Colon (tissue), 2 donors: ENCODE measurements at regions not wholly inside any gene's neighbourhood (a gene's known extent, or its start where the extent isn't known, plus 50 kb on each side); places are given as distances from the start of the nearest gene placed in this dataset.
A peak's percentile ranks its signal among the peaks of the same experiment; 100 is the strongest.

Source experiments
- FAIRE-seq: peaks from 2 replicates; lab custom pipeline; 2012; peaks lifted over from hg19 to GRCh38; lab: Jason Lieb, UNC
- donor health status: control.
- donor health status: control.

DNA sequence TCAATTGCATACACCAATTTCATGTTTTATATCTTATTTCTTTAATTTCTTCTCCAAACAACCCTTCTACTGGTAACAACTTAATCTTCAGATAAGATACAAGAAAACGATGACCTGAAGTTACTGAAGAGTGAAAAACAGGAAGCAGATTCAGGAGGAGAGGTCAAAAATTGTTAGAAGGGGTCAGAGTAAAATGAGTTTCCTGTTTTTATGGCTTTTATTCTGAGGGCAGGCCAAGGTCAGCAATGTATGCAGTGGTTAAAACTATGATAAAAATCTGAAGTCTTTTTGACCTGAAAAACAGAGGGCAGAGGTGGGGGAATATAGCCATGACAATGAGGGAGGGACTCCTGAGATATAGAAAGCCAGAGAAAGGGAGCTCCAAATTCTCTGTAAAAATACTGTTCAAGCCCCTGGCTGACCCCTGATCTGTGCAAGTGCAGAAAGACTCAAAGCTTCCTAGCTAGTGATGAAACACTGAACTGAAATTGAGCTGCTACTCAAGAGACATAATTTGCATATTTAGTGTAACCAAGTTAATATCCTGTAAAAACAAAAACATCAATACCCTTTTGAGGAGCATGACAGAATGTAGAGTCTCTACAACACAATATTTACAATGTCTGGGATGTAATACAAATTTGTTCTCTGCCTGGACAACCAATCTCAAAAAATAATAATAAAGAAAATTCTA, 514.3 kb upstream of the SEL1L start:
- FAIRE-seq = no peak

GRCh38 chr14:82052778-82053177, 519.1 kb upstream of the SEL1L start:
- no peak for FAIRE-seq

- no peak for FAIRE-seq
Observed at GRCh38 chr14:82055515-82056115, 522.0 kb upstream of the SEL1L start.

GRCh38 chr14:82060219-82060618, 526.6 kb upstream of the SEL1L start:
- FAIRE-seq = no peak

DNA sequence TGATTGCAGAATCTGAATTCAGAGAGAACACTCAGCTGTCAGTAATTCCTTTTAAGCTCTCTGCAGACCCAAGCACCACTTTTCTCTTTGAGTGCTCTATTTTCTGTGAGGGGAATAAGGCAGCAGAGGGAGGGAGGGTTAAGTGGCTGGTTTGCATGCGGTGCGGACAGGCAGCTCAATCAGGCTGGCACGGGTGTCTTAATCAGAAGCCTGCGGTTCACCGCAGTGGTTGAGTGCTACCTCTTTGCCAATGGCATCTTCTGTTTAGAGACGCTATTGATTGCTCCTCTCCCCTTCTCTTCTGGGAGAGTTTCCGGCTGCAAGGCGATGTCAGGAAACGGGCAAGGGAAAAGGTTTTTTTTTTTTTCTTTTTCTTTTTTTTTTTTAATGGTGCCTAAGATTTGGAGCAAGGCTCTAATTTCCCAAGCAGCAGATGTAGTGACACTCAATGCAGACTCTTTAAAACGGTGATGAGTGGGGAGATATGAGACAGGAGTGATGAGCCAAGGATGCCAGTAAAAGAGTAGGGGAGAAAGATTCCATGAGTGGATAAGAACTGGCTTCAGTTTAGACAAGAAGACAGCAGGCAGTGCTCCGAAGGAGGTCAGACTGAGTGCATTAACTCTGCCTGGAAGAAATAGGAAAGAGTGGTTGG, 533.7 kb upstream of the SEL1L start:
- FAIRE-seq = no peak

- no peak for FAIRE-seq
Observed at GRCh38 chr14:82070040-82070439, 536.4 kb upstream of the SEL1L start.

GRCh38 chr14:82070753-82071152, 537.1 kb upstream of the SEL1L start:
- FAIRE-seq = no peak

- FAIRE-seq = no peak
Observed at GRCh38 chr14:82073547-82073946, 539.9 kb upstream of the SEL1L start.

GRCh38 chr14:82075566-82075965, 541.9 kb upstream of the SEL1L start:
- no peak for FAIRE-seq

DNA sequence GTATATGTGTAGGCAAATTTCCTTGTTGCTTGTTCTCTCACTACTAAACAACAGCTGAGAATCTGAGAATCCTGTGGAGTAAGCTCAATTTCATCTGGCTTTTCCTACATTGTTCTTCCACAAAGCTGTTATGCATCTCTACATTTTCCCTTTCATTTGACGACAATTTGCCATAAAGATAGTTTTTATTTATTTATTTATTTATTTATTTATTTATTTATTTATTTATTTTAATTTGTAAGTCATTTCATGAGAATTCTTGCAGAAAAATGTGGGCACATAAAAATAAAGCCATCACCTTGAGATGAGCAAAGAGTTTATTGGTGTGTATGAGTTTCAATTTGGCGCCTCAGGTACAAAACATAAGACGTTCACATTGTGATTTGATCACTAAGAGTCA, 545.9 kb upstream of the SEL1L start:
- FAIRE-seq = no peak

- no peak for FAIRE-seq
Observed at GRCh38 chr14:82080370-82080769, 546.7 kb upstream of the SEL1L start.

DNA sequence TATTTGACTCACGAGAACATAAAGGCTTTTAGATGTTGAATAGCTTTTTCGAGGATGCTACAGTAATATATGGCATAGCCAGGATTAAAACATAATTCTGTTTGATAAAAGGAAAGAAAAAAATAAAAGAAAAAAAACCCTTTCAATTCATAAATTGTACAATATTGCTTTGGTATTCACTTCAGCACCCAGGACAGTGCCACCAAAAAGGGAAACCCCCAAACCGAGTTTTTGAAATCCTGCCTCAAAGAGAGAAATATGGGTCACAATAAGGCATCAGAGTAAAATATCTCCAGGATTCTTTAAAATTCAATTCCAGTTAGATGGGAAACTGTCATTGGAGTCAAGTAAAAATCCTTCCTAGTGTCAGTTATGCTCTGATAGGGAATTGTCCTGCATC, 551.2 kb upstream of the SEL1L start:
- no peak for FAIRE-seq

GRCh38 chr14:82091097-82091496, 557.4 kb upstream of the SEL1L start:
- FAIRE-seq = no peak

GRCh38 chr14:82094829-82095345, 561.2 kb upstream of the SEL1L start:
- FAIRE-seq = no peak

DNA sequence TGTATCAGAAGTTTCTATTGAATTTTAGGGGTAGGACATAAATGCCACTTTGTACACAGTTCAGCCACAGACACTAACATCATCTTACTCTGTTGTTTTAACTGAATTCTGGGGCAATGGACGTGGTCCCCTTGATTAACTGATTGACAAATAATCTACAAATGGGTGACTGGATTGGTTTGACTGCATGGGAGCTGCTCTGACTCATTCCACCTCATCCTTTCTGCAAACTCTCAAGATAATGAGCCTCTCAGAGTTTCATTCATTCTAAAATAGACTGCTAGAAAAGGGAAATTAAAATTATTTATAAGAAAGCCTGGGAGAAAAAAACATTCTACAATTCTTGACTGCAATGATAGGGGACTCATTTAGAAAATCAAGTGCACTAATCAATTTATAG, 570.4 kb upstream of the SEL1L start:
- FAIRE-seq = no peak

DNA sequence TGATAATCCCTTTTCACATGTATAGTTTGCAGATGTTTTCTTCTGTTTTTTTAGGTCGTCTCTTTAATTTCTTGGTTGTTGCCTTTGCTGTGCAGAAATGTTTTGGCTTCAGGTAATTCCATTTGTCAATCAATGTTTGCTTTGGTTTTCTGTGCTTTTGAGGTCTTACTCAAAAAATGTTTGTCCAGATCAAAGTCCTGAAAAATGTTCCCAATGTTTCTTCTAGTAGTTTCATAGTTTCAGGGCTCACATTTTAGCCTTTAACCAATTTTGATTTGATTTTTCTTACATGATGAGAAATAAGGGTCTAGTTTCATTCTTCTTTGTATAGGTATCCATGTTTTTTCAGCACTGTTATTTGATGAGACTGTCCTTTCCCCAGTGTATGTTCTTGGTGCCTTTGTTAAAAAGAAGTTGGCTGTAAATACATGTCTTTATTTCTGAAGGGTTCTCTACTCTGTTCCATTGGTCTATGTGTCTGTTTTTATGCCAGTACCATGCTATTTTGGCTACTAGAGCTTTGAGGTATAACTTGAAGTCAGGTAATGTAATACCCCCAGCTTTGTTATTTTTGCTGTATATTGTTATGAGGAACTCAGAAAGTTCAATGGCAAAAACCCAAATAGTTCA, 578.7 kb upstream of the SEL1L start:
- FAIRE-seq = no peak

DNA sequence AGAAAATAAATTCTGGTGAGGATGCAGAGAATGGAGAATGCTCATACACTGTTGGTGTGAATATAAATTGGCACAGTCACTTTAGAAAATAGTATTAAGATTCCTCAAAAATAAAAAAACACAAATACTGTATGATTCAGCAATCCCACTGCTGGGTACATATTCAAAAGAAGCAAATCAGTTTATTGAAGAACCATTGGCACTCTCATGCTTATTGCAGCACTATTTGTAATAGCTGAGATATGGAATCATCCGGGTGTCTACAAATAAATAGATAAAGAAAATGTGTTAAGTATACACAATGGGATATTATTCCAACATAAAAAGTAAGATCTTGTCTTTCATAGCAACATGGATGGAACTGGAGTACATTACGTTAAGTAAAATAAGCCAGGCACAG, 579.4 kb upstream of the SEL1L start:
- no peak for FAIRE-seq

DNA sequence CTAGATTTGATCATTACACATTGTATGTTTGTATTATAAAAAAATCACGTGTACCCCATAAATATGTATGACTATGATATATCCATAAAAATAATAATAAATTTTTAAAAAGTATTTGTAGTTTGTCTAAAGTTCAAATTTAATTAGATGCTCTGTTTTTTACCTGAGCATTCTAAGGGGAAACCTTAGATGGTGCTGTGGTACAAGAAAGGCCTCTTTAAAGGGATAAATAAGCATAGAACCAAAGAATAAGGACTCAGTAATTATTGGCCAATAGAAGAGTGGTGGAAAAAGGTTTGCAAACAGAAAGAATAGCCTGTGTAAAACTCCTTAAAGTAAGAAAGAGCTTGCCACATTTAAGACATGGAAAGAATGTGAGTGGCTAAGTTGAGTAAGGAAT, 580.1 kb upstream of the SEL1L start:
- peak; percentile 72 for FAIRE-seq

- FAIRE-seq = no peak
Observed at GRCh38 chr14:82116721-82117120, 583.1 kb upstream of the SEL1L start.

DNA sequence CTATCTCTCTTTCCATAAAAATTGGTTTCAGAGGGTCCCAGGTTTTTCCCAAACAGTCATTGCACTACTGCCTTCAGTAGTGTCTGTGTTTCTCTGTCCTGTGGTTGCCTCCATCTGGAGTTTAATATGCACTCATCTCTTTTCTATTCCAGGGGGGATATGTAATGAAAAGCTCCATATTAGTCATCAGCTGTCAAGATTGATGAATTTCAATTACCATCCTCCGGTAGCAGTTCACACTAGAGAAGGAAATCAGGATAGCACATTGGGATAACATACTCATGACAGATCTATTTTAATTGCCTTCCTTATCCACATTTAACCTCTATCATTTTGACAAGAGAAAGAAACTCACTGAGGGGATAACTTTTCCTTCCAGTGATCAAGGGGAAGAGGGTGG, 589.0 kb upstream of the SEL1L start:
- FAIRE-seq = no peak

DNA sequence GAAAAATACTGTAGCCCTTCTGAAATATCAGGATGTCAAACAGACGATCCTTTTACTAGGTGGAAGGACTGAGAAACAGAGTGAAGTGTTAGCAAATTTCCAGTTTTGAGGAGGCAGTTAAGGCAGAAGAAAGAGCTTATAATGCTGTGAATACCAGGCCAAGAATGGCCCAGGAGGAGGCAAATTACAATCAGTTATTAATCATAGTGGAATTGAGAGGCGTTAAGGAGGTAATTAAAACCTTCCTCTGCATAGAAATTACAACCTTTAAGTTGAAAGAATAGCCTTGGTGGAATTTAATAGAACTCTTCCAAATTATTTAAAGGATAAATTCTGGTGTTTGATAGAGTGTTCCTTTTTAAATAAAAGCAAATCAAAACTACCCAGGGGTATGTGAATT, 590.9 kb upstream of the SEL1L start:
- no peak for FAIRE-seq

GRCh38 chr14:82126006-82126405, 592.4 kb upstream of the SEL1L start:
- no peak for FAIRE-seq

GRCh38 chr14:82134411-82134810, 600.8 kb upstream of the SEL1L start:
- no peak for FAIRE-seq
